Sigmoid colon (tissue), 3 donors: ENCODE measurements at regions not wholly inside any gene's neighbourhood (a gene's known extent, or its start where the extent isn't known, plus 50 kb on each side); places are given as distances from the start of the nearest gene placed in this dataset.

Experiments
- CTCF ChIP-seq, 4 experiments: fragments of 450-650 bp in 3 of 4; fragments of 200-600 bp in 1 of 4; IDR thresholded peaks; one replicate each; pipeline ENCODE4 v1.5.1; 2016 to 2019; ENCODE audit warnings: antibody characterized with exemption in 4 of 4, mild to moderate bottlenecking in 3 of 4, moderate library complexity in 2 of 4
- POLR2A ChIP-seq, 2 donors: fragments of 450-650 bp; IDR thresholded peaks; one replicate each; pipeline ENCODE4 v1.6.1; 2016; ENCODE audit warnings: antibody characterized with exemption in 2 of 2, mild to moderate bottlenecking in 2 of 2, moderate library complexity in 2 of 2

GRCh38 chr3:96324087-96324486 lies 490.3 kb upstream of the EPHA6 start:
- TF ChIP-seq POLR2A (IDR thresholded peaks at IDR 0.05) (no peak), CTCF (IDR thresholded peaks at IDR 0.05) (no peak)
